IMR-90 (cell line): ENCODE measurements at regions not wholly inside any gene's neighbourhood (a gene's known extent, or its start where the extent isn't known, plus 50 kb on each side); places are given as distances from the start of the nearest gene placed in this dataset.

Source experiments
- ATAC-seq: fragments of 200-7000 bp; cut with Tn5 transposase; 2 replicates; pipeline ENCODE4 v1.9.1; 2020; ENCODE audit warnings: low read depth, mild to moderate bottlenecking, moderate library complexity
- BruUV-seq: library from RNA; stranded (reverse); fragments of 400-500 nt; replicated peaks from 2 replicates; lab custom pipeline; 2021; lab: Mats Ljungman, UMichigan
- CTCF ChIA-PET: fragments of 300-600 bp; formaldehyde crosslinking; extraction: SDS; loops from one replicate; lab custom pipeline; 2021; ENCODE audit warnings: antibody characterized with exemption; lab: Yijun Ruan, JAX
- POLR2A ChIA-PET: fragments of 300-600 bp; sonication (Branson Sonifier 250); formaldehyde crosslinking; loops from one replicate; lab custom pipeline; 2022; ENCODE audit warnings: antibody characterized with exemption; ENCODE audit not compliant: unreplicated experiment; lab: Charles Lee
- DNase-seq: peaks from one replicate; pipeline ENCODE4 v3.0.0; 2013
- H2AFZ ChIP-seq: replicated peaks from 2 replicates; pipeline ENCODE3; 2013; ENCODE audit warnings: low read length, mild to moderate bottlenecking; ENCODE audit not compliant: poor library complexity
- H2AK5ac ChIP-seq: 2 replicates; pipeline ENCODE4 v1.6.1; 2013; ENCODE audit warnings: low read depth, low read length, inconsistent platforms
- H2AK9ac ChIP-seq: replicated peaks from 2 replicates; pipeline ENCODE3; 2013; ENCODE audit warnings: mild to moderate bottlenecking, low read depth, low read length, moderate library complexity; ENCODE audit not compliant: poor library complexity
- H2BK120ac ChIP-seq: 2 replicates; pipeline ENCODE4 v1.6.1; 2013; ENCODE audit warnings: low read depth, low read length, inconsistent platforms
- H2BK15ac ChIP-seq: 3 replicates; pipeline ENCODE4 v1.6.1; 2013; ENCODE audit warnings: low read depth, low read length, inconsistent platforms
- H2BK20ac ChIP-seq: 2 replicates; pipeline ENCODE4 v1.6.1; 2013; ENCODE audit warnings: low read depth, mild to moderate bottlenecking, inconsistent platforms, low read length, moderate library complexity
- H2BK5ac ChIP-seq: 2 replicates; pipeline ENCODE4 v1.6.1; 2013; ENCODE audit warnings: mild to moderate bottlenecking, low read depth, low read length, inconsistent platforms; ENCODE audit not compliant: poor library complexity, severe bottlenecking
- H3K14ac ChIP-seq: replicated peaks from 2 replicates; pipeline ENCODE4 v1.6.1; 2013; ENCODE audit warnings: low read depth, low read length, inconsistent platforms
- H3K18ac ChIP-seq: 2 replicates; pipeline ENCODE4 v1.6.1; 2013; ENCODE audit warnings: low read depth, low read length, control low read depth
- H3K23ac ChIP-seq: 2 replicates; pipeline ENCODE4 v1.6.1; 2013; ENCODE audit warnings: low read depth, low read length, inconsistent platforms
- H3K27ac ChIP-seq: 2 replicates; pipeline ENCODE4 v1.5.1; 2013; ENCODE audit warnings: mild to moderate bottlenecking, control low read depth, low read length; ENCODE audit not compliant: insufficient read depth
- H3K27me3 ChIP-seq: 2 replicates; pipeline ENCODE4 v1.6.1; 2013; ENCODE audit warnings: low read length; ENCODE audit not compliant: control insufficient read depth, insufficient read depth
- H3K36me3 ChIP-seq: 2 replicates; pipeline ENCODE4 v1.6.1; 2013; ENCODE audit warnings: low read length, mixed read lengths; ENCODE audit not compliant: control insufficient read depth, insufficient read depth
- H3K4ac ChIP-seq: 2 replicates; pipeline ENCODE4 v1.6.1; 2013; ENCODE audit warnings: low read depth, low read length, inconsistent platforms
- H3K4me1 ChIP-seq: 2 replicates; pipeline ENCODE4 v1.6.1; 2013; ENCODE audit warnings: low read length, mixed read lengths; ENCODE audit not compliant: control insufficient read depth, insufficient read depth
- H3K4me2 ChIP-seq: 2 replicates; pipeline ENCODE4 v1.6.1; 2013; ENCODE audit warnings: low read depth, mild to moderate bottlenecking, control low read depth, low read length, moderate library complexity
- H3K4me3 ChIP-seq: 2 replicates; pipeline ENCODE4 v1.5.1; 2013; ENCODE audit warnings: low read depth, mild to moderate bottlenecking, control low read depth, low read length, moderate library complexity; ENCODE audit not compliant: insufficient read depth
- H3K56ac ChIP-seq: 2 replicates; pipeline ENCODE4 v1.6.1; 2013; ENCODE audit warnings: low read length, inconsistent platforms; ENCODE audit not compliant: insufficient read depth; ENCODE audit errors: extremely low read depth
- H3K79me1 ChIP-seq, 2 experiments: 2 replicates each; pipeline ENCODE4 v1.6.1; 2013; ENCODE audit warnings: low read length in 2 of 2, inconsistent platforms in 1 of 2, low read depth in 1 of 2
- H3K9ac ChIP-seq: 2 replicates; pipeline ENCODE4 v1.6.1; 2013; ENCODE audit warnings: low read depth, low read length, control low read depth
- H3K9me1 ChIP-seq: 2 replicates; pipeline ENCODE4 v1.6.1; 2013; ENCODE audit warnings: low read length, inconsistent platforms; ENCODE audit not compliant: insufficient read depth
- H3K9me3 ChIP-seq: 2 replicates; pipeline ENCODE4 v1.6.1; 2013; ENCODE audit warnings: low read length; ENCODE audit not compliant: control insufficient read depth, insufficient read depth
- H4K20me1 ChIP-seq: 2 replicates; pipeline ENCODE4 v1.6.1; 2013; ENCODE audit warnings: low read length, inconsistent platforms; ENCODE audit not compliant: insufficient read depth
- H4K5ac ChIP-seq: 2 replicates; pipeline ENCODE4 v1.6.1; 2013; ENCODE audit warnings: mild to moderate bottlenecking, low read depth, low read length, control low read depth
- H4K8ac ChIP-seq, 2 experiments: 2 replicates each; pipeline ENCODE4 v1.6.1; 2013; ENCODE audit warnings: low read depth in 2 of 2, low read length in 2 of 2, control low read depth in 1 of 2, inconsistent platforms in 1 of 2
- H4K91ac ChIP-seq: 2 replicates; pipeline ENCODE4 v1.6.1; 2013; ENCODE audit warnings: low read depth, low read length, inconsistent platforms; ENCODE audit not compliant: insufficient read depth
- BHLHE40 ChIP-seq: fragments of 150-350 bp; IDR thresholded peaks from 2 replicates; pipeline ENCODE4 v1.6.1; 2016; ENCODE audit warnings: mild to moderate bottlenecking, low read depth, low read length
- CEBPB ChIP-seq: IDR thresholded peaks from 2 replicates; pipeline ENCODE4 v1.6.1; 2012; ENCODE audit warnings: low read depth, low read length, improper control_type of control experiment
- CHD1 ChIP-seq: IDR thresholded peaks from 2 replicates; pipeline ENCODE4 v1.6.1; 2012; ENCODE audit warnings: low read depth, low read length, improper control_type of control experiment
- ELK1 ChIP-seq: fragments of 150-350 bp; IDR thresholded peaks from 2 replicates; pipeline ENCODE4 v1.6.1; 2016; ENCODE audit warnings: low read depth, mild to moderate bottlenecking, low read length, moderate library complexity, borderline replicate concordance
- FOS ChIP-seq: fragments of 150-350 bp; IDR thresholded peaks from 2 replicates; pipeline ENCODE4 v1.6.1; 2016; ENCODE audit warnings: low read depth, low read length
- MAFK ChIP-seq: IDR thresholded peaks from 2 replicates; pipeline ENCODE4 v1.6.1; 2012; ENCODE audit warnings: low read depth, low read length, improper control_type of control experiment
- MAZ ChIP-seq: IDR thresholded peaks from 2 replicates; pipeline ENCODE4 v1.6.1; 2012; ENCODE audit warnings: low read depth, mild to moderate bottlenecking, low read length, improper control_type of control experiment, moderate library complexity, borderline replicate concordance
- MXI1 ChIP-seq: IDR thresholded peaks from 2 replicates; pipeline ENCODE4 v1.6.1; 2012; ENCODE audit warnings: low read depth, mild to moderate bottlenecking, low read length, moderate library complexity, borderline replicate concordance
- NFE2L2 ChIP-seq: fragments of 150-350 bp; IDR thresholded peaks from 2 replicates; pipeline ENCODE4 v1.6.1; 2016; ENCODE audit warnings: low read depth, mild to moderate bottlenecking, low read length
- POLR2A ChIP-seq: IDR thresholded peaks from 2 replicates; pipeline ENCODE4 v1.6.1; 2012; ENCODE audit warnings: mild to moderate bottlenecking, low read depth, low read length
- RAD21 ChIP-seq: IDR thresholded peaks from 2 replicates; pipeline ENCODE4 v1.6.1; 2012; ENCODE audit warnings: low read length, improper control_type of control experiment
- RCOR1 ChIP-seq: IDR thresholded peaks from 2 replicates; pipeline ENCODE4 v1.6.1; 2012; ENCODE audit warnings: mild to moderate bottlenecking, low read length, improper control_type of control experiment; ENCODE audit not compliant: insufficient replicate concordance
- RFX5 ChIP-seq: IDR thresholded peaks from 2 replicates; pipeline ENCODE4 v1.8.0; 2012; ENCODE audit warnings: low read depth, mild to moderate bottlenecking, low read length, moderate library complexity
- SMC3 ChIP-seq: fragments of 150-350 bp; IDR thresholded peaks from 2 replicates; pipeline ENCODE4 v1.6.1; 2016; ENCODE audit warnings: low read depth, mild to moderate bottlenecking, antibody characterized with exemption, low read length, moderate library complexity
- USF2 ChIP-seq: fragments of 150-350 bp; IDR thresholded peaks from 2 replicates; pipeline ENCODE4 v1.6.1; 2017; ENCODE audit warnings: mild to moderate bottlenecking, antibody characterized with exemption, low read length, low read depth
- dilution Hi-C: fragments of 300-500 bp; cut with HindIII; formaldehyde crosslinking; loops from one replicate; pipeline ENCODE4 v1.14.3; 2018; ENCODE audit warnings: low sequenced_read_pairs; ENCODE audit not compliant: unreplicated experiment
- in situ Hi-C: fragments of 300-500 bp; cut with MboI; formaldehyde crosslinking; loops from 3 replicates; pipeline ENCODE4 v1.14.3; 2019; ENCODE audit warnings: low sequenced_read_pairs, inconsistent platforms, mixed read lengths
- intact Hi-C: fragments of 100-400 bp; cut with micrococcal nuclease; formaldehyde crosslinking; loops from 2 replicates; pipeline ENCODE4 v1.10.0; 2022
- TF ChIP-seq, protein P1 (sequence below): conservative IDR thresholded peaks from 2 replicates; pipeline ENCODE4 v1.5.1; 2012; ENCODE audit warnings: mild to moderate bottlenecking, low read depth, low read length, improper control_type of control experiment

- Histone ChIP-seq H3K23ac (no peak overlapping the region), H3K18ac (no peak overlapping the region), H2AK5ac (no peak overlapping the region), H3K9ac (no peak overlapping the region), H3K4me2 (no peak overlapping the region), H3K79me1 (no peaks in the 10 kb centered on the region), H2BK20ac (no peak overlapping the region), H3K9me3 (0 out of 2 replicates have a peak, but pooled peaks cover 1% of the 10 kb centered on the region), H4K5ac (no peak overlapping the region), H3K14ac (no peak overlapping the region), H3K4me1 (no peaks in the 10 kb centered on the region), H3K9me1 (no peaks in the 10 kb centered on the region), H3K56ac (no peak overlapping the region), H4K8ac (no peak overlapping the region), H2AFZ (no peak overlapping the region), H2BK120ac (no peak overlapping the region), H2BK5ac (no peak overlapping the region), H3K4ac (no peak overlapping the region), H4K20me1 (no peaks in the 10 kb centered on the region), H2BK15ac (no peak overlapping the region), H3K36me3 (no peaks in the 10 kb centered on the region), H2AK9ac (no peak overlapping the region), H3K27me3 (no peaks in the 10 kb centered on the region), H3K27ac (no peak overlapping the region), H4K91ac (no peak overlapping the region), H3K4me3 (no peak overlapping the region)
- DNase-seq, result no peak
- intact Hi-C loops, result loop anchor here (10.0 kb wide), 1 partner anchor 1420 kb away; no protein-coding TSS in a partner anchor
- ChIA-PET CTCF (no interaction called here), POLR2A (no interaction called here)
- ATAC-seq, result no peak
- TF ChIP-seq MAFK (no peak), ELK1 (no peak), NFE2L2 (no peak), BHLHE40 (no peak), MAZ (no peak), MXI1 (no peak), RFX5 (no peak), POLR2A (no peak), RCOR1 (no peak), RAD21 (no peak), CHD1 (no peak), FOS (no peak), USF2 (no peak), CEBPB (no peak), SMC3 (no peak)
- TF ChIP-seq, protein P1, sequence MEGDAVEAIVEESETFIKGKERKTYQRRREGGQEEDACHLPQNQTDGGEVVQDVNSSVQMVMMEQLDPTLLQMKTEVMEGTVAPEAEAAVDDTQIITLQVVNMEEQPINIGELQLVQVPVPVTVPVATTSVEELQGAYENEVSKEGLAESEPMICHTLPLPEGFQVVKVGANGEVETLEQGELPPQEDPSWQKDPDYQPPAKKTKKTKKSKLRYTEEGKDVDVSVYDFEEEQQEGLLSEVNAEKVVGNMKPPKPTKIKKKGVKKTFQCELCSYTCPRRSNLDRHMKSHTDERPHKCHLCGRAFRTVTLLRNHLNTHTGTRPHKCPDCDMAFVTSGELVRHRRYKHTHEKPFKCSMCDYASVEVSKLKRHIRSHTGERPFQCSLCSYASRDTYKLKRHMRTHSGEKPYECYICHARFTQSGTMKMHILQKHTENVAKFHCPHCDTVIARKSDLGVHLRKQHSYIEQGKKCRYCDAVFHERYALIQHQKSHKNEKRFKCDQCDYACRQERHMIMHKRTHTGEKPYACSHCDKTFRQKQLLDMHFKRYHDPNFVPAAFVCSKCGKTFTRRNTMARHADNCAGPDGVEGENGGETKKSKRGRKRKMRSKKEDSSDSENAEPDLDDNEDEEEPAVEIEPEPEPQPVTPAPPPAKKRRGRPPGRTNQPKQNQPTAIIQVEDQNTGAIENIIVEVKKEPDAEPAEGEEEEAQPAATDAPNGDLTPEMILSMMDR, result no peak
- in situ Hi-C loops, result no loop called here
- BruUV-seq, result no TSS peak
- dilution Hi-C loops, result no loop called here
Observed at GRCh38 chr2:114345246-114345645, 97.2 kb upstream of the DPP10 start.
